ENCODE measurements at regions not wholly inside any gene's neighbourhood (a gene's known extent, or its start where the extent isn't known, plus 50 kb on each side); places are given as distances from the start of the nearest gene placed in this dataset.

- Mint-ChIP-seq H3K27ac (ENCODE audit: unreplicated experiment) (no peak overlapping the region), H3K9me3 (ENCODE audit: unreplicated experiment) (peaks cover 17% of the 10 kb centered on the region)
- POLR2A ChIA-PET = no interaction called here
Observed at GRCh38 chr11:91825777-91826176, 398.8 kb upstream of the FAT3 start.

GRCh38 chr11:91823252-91823830 lies 401.3 kb upstream of the FAT3 start:
- CTCF ChIA-PET = no interaction called here
- intact Hi-C loops (cut with micrococcal nuclease; ENCODE audit: unreplicated experiment) = no loop called here
- no peaks in the 10 kb centered on the region for H3K36me3 Mint-ChIP-seq (ENCODE audit: insufficient read depth, unreplicated experiment)

More at GRCh38 chr11:91825777-91826176, 398.8 kb upstream of the FAT3 start:
- H3K4me3 Mint-ChIP-seq (ENCODE audit: unreplicated experiment) = no peak overlapping the region
- CTCF ChIA-PET = no interaction called here
- H3K4me1 Mint-ChIP-seq (ENCODE audit: low read depth, unreplicated experiment) = no peaks in the 10 kb centered on the region
- H3K4me3 ChIP-seq (ENCODE audit: low read depth, low read length) = no peak overlapping the region
- no peaks in the 10 kb centered on the region for H3K36me3 ChIP-seq (ENCODE audit: control insufficient read depth, insufficient read depth, low read length)
- no peaks in the 10 kb centered on the region for H3K4me1 ChIP-seq
- H3K27me3 ChIP-seq (replicated peaks; ENCODE audit: control insufficient read depth, insufficient read depth, low read length) = no peaks in the 10 kb centered on the region
- no TSS peak for BruUV-seq (replicated peaks)
- no peaks in the 10 kb centered on the region for H3K27me3 Mint-ChIP-seq (ENCODE audit: insufficient read depth, unreplicated experiment)
- intact Hi-C loops (cut with micrococcal nuclease; ENCODE audit: unreplicated experiment) = no loop called here
- TF ChIP-seq, protein P1, sequence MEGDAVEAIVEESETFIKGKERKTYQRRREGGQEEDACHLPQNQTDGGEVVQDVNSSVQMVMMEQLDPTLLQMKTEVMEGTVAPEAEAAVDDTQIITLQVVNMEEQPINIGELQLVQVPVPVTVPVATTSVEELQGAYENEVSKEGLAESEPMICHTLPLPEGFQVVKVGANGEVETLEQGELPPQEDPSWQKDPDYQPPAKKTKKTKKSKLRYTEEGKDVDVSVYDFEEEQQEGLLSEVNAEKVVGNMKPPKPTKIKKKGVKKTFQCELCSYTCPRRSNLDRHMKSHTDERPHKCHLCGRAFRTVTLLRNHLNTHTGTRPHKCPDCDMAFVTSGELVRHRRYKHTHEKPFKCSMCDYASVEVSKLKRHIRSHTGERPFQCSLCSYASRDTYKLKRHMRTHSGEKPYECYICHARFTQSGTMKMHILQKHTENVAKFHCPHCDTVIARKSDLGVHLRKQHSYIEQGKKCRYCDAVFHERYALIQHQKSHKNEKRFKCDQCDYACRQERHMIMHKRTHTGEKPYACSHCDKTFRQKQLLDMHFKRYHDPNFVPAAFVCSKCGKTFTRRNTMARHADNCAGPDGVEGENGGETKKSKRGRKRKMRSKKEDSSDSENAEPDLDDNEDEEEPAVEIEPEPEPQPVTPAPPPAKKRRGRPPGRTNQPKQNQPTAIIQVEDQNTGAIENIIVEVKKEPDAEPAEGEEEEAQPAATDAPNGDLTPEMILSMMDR (IDR thresholded peaks at IDR 0.05; ENCODE audit: insufficient read depth in 1 of 2, low read depth in 1 of 2, low read length in 1 of 2, severe bottlenecking in 1 of 2, unreplicated experiment in 1 of 2) = no peak
- no peaks in the 10 kb centered on the region for H3K36me3 Mint-ChIP-seq (ENCODE audit: insufficient read depth, unreplicated experiment)
- no peak for DNase-seq
- peaks cover 8% of the 10 kb centered on the region for H3K9me3 ChIP-seq

DNA sequence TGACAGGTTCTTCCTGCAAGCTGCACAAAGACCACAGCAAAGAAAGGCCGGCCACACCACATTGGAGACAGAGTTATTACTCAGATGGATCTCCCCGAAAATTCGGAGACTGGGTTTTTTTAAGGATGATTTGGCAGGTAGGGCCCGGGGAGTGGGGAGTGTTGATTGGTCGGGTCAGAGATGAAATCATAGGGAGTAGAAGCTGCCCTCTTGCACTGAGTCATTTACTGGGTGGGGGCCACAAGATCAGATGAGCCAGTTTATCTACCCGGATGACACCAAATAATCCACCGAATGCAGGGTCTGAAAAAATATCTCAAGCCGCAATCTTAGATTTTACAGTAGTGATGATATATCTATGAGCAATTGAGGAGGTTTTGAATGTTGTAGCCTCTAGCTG lies 401.8 kb upstream of the FAT3 start:
- H3K36me3 ChIP-seq (ENCODE audit: control insufficient read depth, insufficient read depth, low read length) = no peaks in the 10 kb centered on the region
- no peaks in the 10 kb centered on the region for H3K27me3 ChIP-seq (replicated peaks; ENCODE audit: control insufficient read depth, insufficient read depth, low read length)
- no peaks in the 10 kb centered on the region for H3K36me3 Mint-ChIP-seq (ENCODE audit: insufficient read depth, unreplicated experiment)
- CTCF ChIA-PET = no interaction called here
- POLR2A ChIA-PET = no interaction called here
- DNase-seq = no peak
- TF ChIP-seq, protein P1 (IDR thresholded peaks at IDR 0.05; ENCODE audit: insufficient read depth in 1 of 2, low read depth in 1 of 2, low read length in 1 of 2, severe bottlenecking in 1 of 2, unreplicated experiment in 1 of 2) = no peak
- intact Hi-C loops (cut with micrococcal nuclease; ENCODE audit: unreplicated experiment) = no loop called here
- H3K4me1 ChIP-seq = no peaks in the 10 kb centered on the region
- no peaks in the 10 kb centered on the region for H3K27me3 Mint-ChIP-seq (ENCODE audit: insufficient read depth, unreplicated experiment)
- no peak overlapping the region for H3K4me3 ChIP-seq (ENCODE audit: low read depth, low read length)
- no peak overlapping the region for H3K4me3 Mint-ChIP-seq (ENCODE audit: unreplicated experiment)
- no peaks in the 10 kb centered on the region for H3K4me1 Mint-ChIP-seq (ENCODE audit: low read depth, unreplicated experiment)
- H3K9me3 ChIP-seq = no peaks in the 10 kb centered on the region
- H3K27ac Mint-ChIP-seq (ENCODE audit: unreplicated experiment) = no peak overlapping the region
- no TSS peak for BruUV-seq (replicated peaks)
- no peaks in the 10 kb centered on the region for H3K9me3 Mint-ChIP-seq (ENCODE audit: unreplicated experiment)

More at GRCh38 chr11:91823252-91823830, 401.3 kb upstream of the FAT3 start:
- no peak for DNase-seq
- no TSS peak for BruUV-seq (replicated peaks)
- Histone ChIP-seq H3K9me3 (no peaks in the 10 kb centered on the region), H3K4me3 (ENCODE audit: low read depth, low read length) (no peak overlapping the region), H3K27me3 (replicated peaks; ENCODE audit: control insufficient read depth, insufficient read depth, low read length) (no peaks in the 10 kb centered on the region), H3K4me1 (no peaks in the 10 kb centered on the region), H3K36me3 (ENCODE audit: control insufficient read depth, insufficient read depth, low read length) (no peaks in the 10 kb centered on the region)
- POLR2A ChIA-PET = no interaction called here
- Mint-ChIP-seq H3K4me1 (ENCODE audit: low read depth, unreplicated experiment) (no peaks in the 10 kb centered on the region), H3K4me3 (ENCODE audit: unreplicated experiment) (no peak overlapping the region), H3K9me3 (ENCODE audit: unreplicated experiment) (no peaks in the 10 kb centered on the region), H3K27me3 (ENCODE audit: insufficient read depth, unreplicated experiment) (no peaks in the 10 kb centered on the region), H3K27ac (ENCODE audit: unreplicated experiment) (no peak overlapping the region)
- TF ChIP-seq, protein P1 (IDR thresholded peaks at IDR 0.05; ENCODE audit: insufficient read depth in 1 of 2, low read depth in 1 of 2, low read length in 1 of 2, severe bottlenecking in 1 of 2, unreplicated experiment in 1 of 2) = no peak

Data from Caco-2 (cell line).